Lung (tissue), 11 donors: ENCODE measurements at regions not wholly inside any gene's neighbourhood (a gene's known extent, or its start where the extent isn't known, plus 50 kb on each side); places are given as distances from the start of the nearest gene placed in this dataset.

Experiments used
- ATAC-seq: fragments of 200-7000 bp; cut with Tn5 transposase; one replicate; pipeline ENCODE4 v1.9.1; 2020; ENCODE audit warnings: moderate number of reproducible peaks; ENCODE audit not compliant: insufficient read depth, low FRiP score
- DNase-seq, 3 donors: peaks; one replicate each; pipeline ENCODE4 v3.0.0-alpha.2; 2013 to 2017
- H3K27ac ChIP-seq, 2 donors: one replicate each; pipeline ENCODE4 v1.5.1; 2013; ENCODE audit warnings: mild to moderate bottlenecking in 2 of 2, moderate library complexity in 2 of 2, control low read depth in 1 of 2, inconsistent platforms in 1 of 2, low read depth in 1 of 2, low read length in 1 of 2
- H3K27me3 ChIP-seq, 3 donors: one replicate each; pipeline ENCODE4 v1.5.1; 2013; ENCODE audit warnings: low read length in 2 of 3; ENCODE audit not compliant: control insufficient read depth in 3 of 3, insufficient read depth in 3 of 3
- H3K36me3 ChIP-seq, 4 donors: one replicate each; pipeline ENCODE4 v1.5.1; 2013; ENCODE audit warnings: low read length in 4 of 4, mild to moderate bottlenecking in 1 of 4, moderate library complexity in 1 of 4; ENCODE audit not compliant: control insufficient read depth in 4 of 4, insufficient read depth in 4 of 4
- H3K4me1 ChIP-seq, 5 donors: one replicate each; pipeline ENCODE4 v1.5.1; 2013; ENCODE audit warnings: low read length in 5 of 5, mild to moderate bottlenecking in 2 of 5, moderate library complexity in 1 of 5; ENCODE audit not compliant: control insufficient read depth in 5 of 5, insufficient read depth in 5 of 5
- H3K4me3 ChIP-seq: one replicate; pipeline ENCODE4 v1.5.1; 2013; ENCODE audit warnings: mild to moderate bottlenecking, control low read depth, moderate library complexity
- H3K9ac ChIP-seq, 2 donors: one replicate each; pipeline ENCODE4 v1.5.1; 2013; ENCODE audit warnings: low read length in 2 of 2, control low read depth in 1 of 2; ENCODE audit not compliant: insufficient read depth in 1 of 2
- H3K9me3 ChIP-seq, 4 donors: one replicate each; pipeline ENCODE4 v1.5.1; 2013; ENCODE audit warnings: low read length in 3 of 4, mild to moderate bottlenecking in 1 of 4, moderate library complexity in 1 of 4; ENCODE audit not compliant: control insufficient read depth in 4 of 4, insufficient read depth in 3 of 4
- CTCF ChIP-seq: IDR thresholded peaks from 2 replicates; pipeline ENCODE4 v1.5.1; 2012; ENCODE audit warnings: mild to moderate bottlenecking; ENCODE audit errors: control extremely low read depth, extremely low read depth
- WGBS, 2 donors: extraction: QIAGEN DNeasy Blood & Tissue Kit; methylation state at CpG; one replicate each; pipeline ENCODE4 v1.1.7; 2013; 5-methylcytosine and 5-hydroxymethylcytosine counted together
- donor health status: control.
- donor health status: control.
- donor health status: Bipolar disorder and iron deficiency.
- donor health status: healthy.
- donor health status: DM: yes; HTN: yes; CAD: no.

GRCh38 chr2:118569876-118570535, 277.4 kb downstream of the EN1 start:
- Histone ChIP-seq H3K27ac (no peak overlapping the region), H3K9me3 (no peaks in the 10 kb centered on the region), H3K4me3 (no peak overlapping the region), H3K27me3 (peaks cover 0 to 4% (median 0%) of the 10 kb centered on the region in 3 donors), H3K9ac (no peak overlapping the region), H3K36me3 (no peaks in the 10 kb centered on the region), H3K4me1 (peaks cover 0 to 26% (median 0%) of the 10 kb centered on the region in 5 donors)
- peak; percentile 19 to 70 (median 58) for DNase-seq
- ATAC-seq: no peak
- 49 to 64% methylated on average over 2 of the region's 2 CpGs for WGBS, 2 donors
- TF ChIP-seq CTCF: no peak

- no peak for ATAC-seq
- H3K4me3 ChIP-seq: no peak overlapping the region
- no peak overlapping the region for H3K9ac ChIP-seq
- no peaks in the 10 kb centered on the region for H3K9me3 ChIP-seq
- peaks cover 0 to 26% (median 0%) of the 10 kb centered on the region in 5 donors for H3K4me1 ChIP-seq
- no peaks in the 10 kb centered on the region for H3K36me3 ChIP-seq
- 11 to 21% methylated on average over 5 of the region's 5 CpGs for WGBS, 2 donors
- no peak for TF ChIP-seq CTCF
- no peak for DNase-seq
- H3K27me3 ChIP-seq: peaks cover 0 to under 1% (median 0%) of the 10 kb centered on the region in 3 donors
- no peak overlapping the region for H3K27ac ChIP-seq
Measured at GRCh38 chr2:118568700-118569099, 278.7 kb downstream of the EN1 start.

- TF ChIP-seq CTCF: no peak
- Histone ChIP-seq H3K9ac (no peak overlapping the region), H3K4me3 (no peak overlapping the region), H3K9me3 (no peaks in the 10 kb centered on the region), H3K27ac (no peak overlapping the region), H3K36me3 (no peaks in the 10 kb centered on the region), H3K27me3 (no peaks in the 10 kb centered on the region), H3K4me1 (peaks cover 0 to 26% (median 0%) of the 10 kb centered on the region in 5 donors)
- DNase-seq: peak in 1 of 3 donors; percentile 10
- no peak for ATAC-seq
- WGBS, 2 donors: 54 to 67% methylated on average over 5 of the region's 5 CpGs
Measured at GRCh38 chr2:118565786-118566540, 281.5 kb downstream of the EN1 start.
